HepG2 (cell line): ENCODE measurements at regions not wholly inside any gene's neighbourhood (a gene's known extent, or its start where the extent isn't known, plus 50 kb on each side); places are given as distances from the start of the nearest gene placed in this dataset.

Source experiments
- ATAC-seq: fragments of 200-7000 bp; cut with Tn5 transposase; 3 replicates; pipeline ENCODE4 v1.9.1; 2020; ENCODE audit warnings: mild to moderate bottlenecking, moderate library complexity
- BruUV-seq: library from RNA; stranded (reverse); fragments of 400-500 nt; replicated peaks from 2 replicates; lab custom pipeline; 2021; lab: Mats Ljungman, UMichigan
- CTCF ChIA-PET: fragments of 300-600 bp; formaldehyde crosslinking; extraction: SDS; loops from one replicate; lab custom pipeline; 2021; ENCODE audit warnings: low total read pairs, inconsistent platforms, low intra/inter-chr PET ratio; lab: Yijun Ruan, JAX
- POLR2A ChIA-PET: fragments of 350-600 bp; sonication (Branson Sonifier 250); formaldehyde crosslinking; loops from one replicate; lab custom pipeline; 2020; ENCODE audit warnings: antibody characterized with exemption, inconsistent platforms; lab: Yijun Ruan, JAX
- DNase-seq: peaks from one replicate; pipeline ENCODE4 v3.0.0-alpha.2; 2015; ENCODE audit warnings: low spot score
- FAIRE-seq: peaks from 3 replicates; lab custom pipeline; 2011; peaks lifted over from hg19 to GRCh38; lab: Jason Lieb, UNC
- H2AFZ ChIP-seq: one replicate; pipeline ENCODE4 v1.6.1; 2011; ENCODE audit warnings: low read length, inconsistent platforms
- H3K27ac ChIP-seq: fragments of 300-600 bp; 3 replicates; pipeline ENCODE4 v1.8.0; 2011; ENCODE audit warnings: mixed run types, mild to moderate bottlenecking, mixed read lengths, low read length, inconsistent platforms; ENCODE audit not compliant: insufficient read depth; ENCODE audit errors: extremely low read length
- H3K27me3 ChIP-seq, 2 experiments: fragments of 200-600 bp in 1 of 2; 2 replicates in 1 of 2; 3 replicates in 1 of 2; pipeline versions ENCODE4 v1.6.0 to v1.8.0; 2011; ENCODE audit warnings: low read length in 2 of 2, mild to moderate bottlenecking in 2 of 2, moderate library complexity in 2 of 2, inconsistent platforms in 1 of 2; ENCODE audit not compliant: insufficient read depth in 2 of 2, control insufficient read depth in 1 of 2
- H3K36me3 ChIP-seq, 2 experiments: fragments of 200-600 bp in 1 of 2; replicated peaks in 1 of 2; 2 replicates in 1 of 2; 3 replicates in 1 of 2; pipeline versions ENCODE4 v1.5.1 to v1.8.0; 2011; ENCODE audit warnings: low read length in 2 of 2, inconsistent platforms in 1 of 2; ENCODE audit not compliant: insufficient read depth in 2 of 2, control insufficient read depth in 1 of 2
- H3K4me1 ChIP-seq: 2 replicates; pipeline ENCODE4 v1.5.1; 2012; ENCODE audit warnings: low read length, inconsistent platforms; ENCODE audit not compliant: insufficient read depth
- H3K4me2 ChIP-seq: 2 replicates; pipeline ENCODE4 v1.6.0; 2011; ENCODE audit warnings: low read depth, low read length, inconsistent platforms
- H3K4me3 ChIP-seq, 3 experiments: fragments of 200-600 bp in 1 of 3; sonication (generic), shearing (Covaris generic) in 1 of 3; replicated peaks in 1 of 3; 2 replicates each; pipeline ENCODE4 v1.5.1; 2011 to 2016; ENCODE audit warnings: low read length in 3 of 3, inconsistent platforms in 2 of 3, low read depth in 2 of 3, mild to moderate bottlenecking in 2 of 3, control low read depth in 1 of 3, mixed read lengths in 1 of 3; ENCODE audit not compliant: insufficient read depth in 1 of 3
- H3K79me2 ChIP-seq: one replicate; pipeline ENCODE4 v1.6.1; 2011; ENCODE audit warnings: low read length, inconsistent platforms; ENCODE audit not compliant: insufficient read depth
- H3K9ac ChIP-seq: 2 replicates; pipeline ENCODE4 v1.6.0; 2011; ENCODE audit warnings: mild to moderate bottlenecking, low read depth, low read length, inconsistent platforms; ENCODE audit not compliant: insufficient read depth
- H3K9me3 ChIP-seq: 2 replicates; pipeline ENCODE4 v1.5.1; 2012; ENCODE audit warnings: mild to moderate bottlenecking, low read length
- H4K20me1 ChIP-seq: 2 replicates; pipeline ENCODE4 v1.6.0; 2011; ENCODE audit warnings: inconsistent platforms, mild to moderate bottlenecking, low read length, moderate library complexity; ENCODE audit not compliant: insufficient read depth
- CCAR2 ChIP-seq: fragments of 200-400 bp; formaldehyde crosslinking; optimal IDR thresholded peaks from 2 replicates; pipeline ENCODE3; 2018; ENCODE audit warnings: low read depth, mild to moderate bottlenecking, low read length, moderate library complexity
- ZFP36 ChIP-seq: fragments of 150-350 bp; IDR thresholded peaks from 2 replicates; pipeline ENCODE4 v1.6.1; 2018; ENCODE audit warnings: borderline replicate concordance, low read length, low read depth; ENCODE audit not compliant: partially characterized antibody
- ZNF253 ChIP-seq: sonication (generic); formaldehyde crosslinking; IDR thresholded peaks from 2 replicates; pipeline ENCODE4 v1.8.0; 2022; ENCODE audit warnings: mild to moderate bottlenecking, missing genetic modification reagents, borderline replicate concordance
- ZNF672 ChIP-seq: sonication (generic); formaldehyde crosslinking; IDR thresholded peaks from 2 replicates; pipeline ENCODE4 v1.8.1; 2022; ENCODE audit warnings: missing genetic modification reagents
- WGBS: methylation state at CpG from one replicate; pipeline ENCODE4 v1.1.6; 2017; ENCODE audit warnings: low lambda C conversion rate; 5-methylcytosine and 5-hydroxymethylcytosine counted together
- in situ Hi-C: cut with HindIII; loops from 2 replicates; pipeline ENCODE4 v1.10.0; 2017; ENCODE audit warnings: low pct_unique_long_range_greater_than_20kb; ENCODE audit not compliant: extremely low pct_ligation_motif_present
- intact Hi-C: fragments of 100-400 bp; cut with micrococcal nuclease; formaldehyde crosslinking; loops from one replicate; pipeline ENCODE4 v1.10.0; 2022; ENCODE audit not compliant: unreplicated experiment
- TF ChIP-seq, protein P1 (sequence below): sonication (generic); formaldehyde crosslinking; IDR thresholded peaks from 2 replicates; pipeline ENCODE4 v1.5.0; 2020; ENCODE audit warnings: mild to moderate bottlenecking, missing genetic modification reagents, borderline replicate concordance
- TF ChIP-seq, protein P2 (sequence below), 2 experiments: fragments of 450-650 bp in 1 of 2; sonication (generic) in 1 of 2; formaldehyde crosslinking; IDR thresholded peaks; 2 replicates each; pipeline versions ENCODE4 v1.5.0 to v1.8.0; 2020 to 2022; ENCODE audit warnings: mild to moderate bottlenecking in 1 of 2, missing genetic modification reagents in 1 of 2

DNA sequence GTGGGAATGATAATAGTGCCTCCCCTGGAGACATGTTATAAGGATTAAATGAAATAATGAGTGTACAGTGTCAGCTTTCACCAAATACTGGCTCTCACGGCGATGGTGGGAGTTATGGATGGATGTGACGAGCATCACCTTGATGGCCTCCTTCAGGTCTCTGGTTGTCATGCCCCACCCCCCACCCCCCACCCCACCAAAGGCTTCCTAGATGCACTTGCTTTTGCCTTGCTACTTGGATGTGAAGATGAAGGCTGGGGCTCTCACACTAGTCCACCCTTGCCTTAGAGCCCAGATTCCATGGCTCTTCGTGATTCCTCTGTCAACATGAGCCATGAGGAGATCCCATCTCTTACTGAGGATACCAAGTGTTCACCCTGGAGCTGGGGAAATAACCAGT is 412.3 kb downstream of the NPHP4 start:
- Histone ChIP-seq H3K4me2 (no peak overlapping the region), H3K27me3 (no peaks in the 10 kb centered on the region; a peak in 2 of 5 replicates), H3K4me3 (no peak overlapping the region), H3K9ac (no peak overlapping the region), H4K20me1 (no peaks in the 10 kb centered on the region), H3K27ac (no peak overlapping the region), H2AFZ (no peak overlapping the region), H3K79me2 (no peaks in the 10 kb centered on the region), H3K4me1 (no peaks in the 10 kb centered on the region), H3K36me3 (no peaks in the 10 kb centered on the region), H3K9me3 (no peaks in the 10 kb centered on the region)
- ATAC-seq (no peak), DNase-seq (no peak), FAIRE-seq (no peak)
- BruUV-seq, result no TSS peak
- TF ChIP-seq, protein P1, sequence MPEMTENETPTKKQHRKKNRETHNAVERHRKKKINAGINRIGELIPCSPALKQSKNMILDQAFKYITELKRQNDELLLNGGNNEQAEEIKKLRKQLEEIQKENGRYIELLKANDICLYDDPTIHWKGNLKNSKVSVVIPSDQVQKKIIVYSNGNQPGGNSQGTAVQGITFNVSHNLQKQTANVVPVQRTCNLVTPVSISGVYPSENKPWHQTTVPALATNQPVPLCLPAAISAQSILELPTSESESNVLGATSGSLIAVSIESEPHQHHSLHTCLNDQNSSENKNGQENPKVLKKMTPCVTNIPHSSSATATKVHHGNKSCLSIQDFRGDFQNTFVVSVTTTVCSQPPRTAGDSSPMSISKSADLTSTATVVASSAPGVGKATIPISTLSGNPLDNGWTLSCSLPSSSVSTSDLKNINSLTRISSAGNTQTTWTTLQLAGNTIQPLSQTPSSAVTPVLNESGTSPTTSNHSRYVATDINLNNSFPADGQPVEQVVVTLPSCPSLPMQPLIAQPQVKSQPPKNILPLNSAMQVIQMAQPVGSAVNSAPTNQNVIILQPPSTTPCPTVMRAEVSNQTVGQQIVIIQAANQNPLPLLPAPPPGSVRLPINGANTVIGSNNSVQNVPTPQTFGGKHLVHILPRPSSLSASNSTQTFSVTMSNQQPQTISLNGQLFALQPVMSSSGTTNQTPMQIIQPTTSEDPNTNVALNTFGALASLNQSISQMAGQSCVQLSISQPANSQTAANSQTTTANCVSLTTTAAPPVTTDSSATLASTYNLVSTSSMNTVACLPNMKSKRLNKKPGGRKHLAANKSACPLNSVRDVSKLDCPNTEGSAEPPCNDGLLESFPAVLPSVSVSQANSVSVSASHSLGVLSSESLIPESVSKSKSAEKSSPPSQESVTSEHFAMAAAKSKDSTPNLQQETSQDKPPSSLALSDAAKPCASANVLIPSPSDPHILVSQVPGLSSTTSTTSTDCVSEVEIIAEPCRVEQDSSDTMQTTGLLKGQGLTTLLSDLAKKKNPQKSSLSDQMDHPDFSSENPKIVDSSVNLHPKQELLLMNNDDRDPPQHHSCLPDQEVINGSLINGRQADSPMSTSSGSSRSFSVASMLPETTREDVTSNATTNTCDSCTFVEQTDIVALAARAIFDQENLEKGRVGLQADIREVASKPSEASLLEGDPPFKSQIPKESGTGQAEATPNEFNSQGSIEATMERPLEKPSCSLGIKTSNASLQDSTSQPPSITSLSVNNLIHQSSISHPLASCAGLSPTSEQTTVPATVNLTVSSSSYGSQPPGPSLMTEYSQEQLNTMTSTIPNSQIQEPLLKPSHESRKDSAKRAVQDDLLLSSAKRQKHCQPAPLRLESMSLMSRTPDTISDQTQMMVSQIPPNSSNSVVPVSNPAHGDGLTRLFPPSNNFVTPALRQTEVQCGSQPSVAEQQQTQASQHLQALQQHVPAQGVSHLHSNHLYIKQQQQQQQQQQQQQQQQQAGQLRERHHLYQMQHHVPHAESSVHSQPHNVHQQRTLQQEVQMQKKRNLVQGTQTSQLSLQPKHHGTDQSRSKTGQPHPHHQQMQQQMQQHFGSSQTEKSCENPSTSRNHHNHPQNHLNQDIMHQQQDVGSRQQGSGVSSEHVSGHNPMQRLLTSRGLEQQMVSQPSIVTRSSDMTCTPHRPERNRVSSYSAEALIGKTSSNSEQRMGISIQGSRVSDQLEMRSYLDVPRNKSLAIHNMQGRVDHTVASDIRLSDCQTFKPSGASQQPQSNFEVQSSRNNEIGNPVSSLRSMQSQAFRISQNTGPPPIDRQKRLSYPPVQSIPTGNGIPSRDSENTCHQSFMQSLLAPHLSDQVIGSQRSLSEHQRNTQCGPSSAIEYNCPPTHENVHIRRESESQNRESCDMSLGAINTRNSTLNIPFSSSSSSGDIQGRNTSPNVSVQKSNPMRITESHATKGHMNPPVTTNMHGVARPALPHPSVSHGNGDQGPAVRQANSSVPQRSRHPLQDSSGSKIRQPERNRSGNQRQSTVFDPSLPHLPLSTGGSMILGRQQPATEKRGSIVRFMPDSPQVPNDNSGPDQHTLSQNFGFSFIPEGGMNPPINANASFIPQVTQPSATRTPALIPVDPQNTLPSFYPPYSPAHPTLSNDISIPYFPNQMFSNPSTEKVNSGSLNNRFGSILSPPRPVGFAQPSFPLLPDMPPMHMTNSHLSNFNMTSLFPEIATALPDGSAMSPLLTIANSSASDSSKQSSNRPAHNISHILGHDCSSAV (CRISPR knock-in tag), result no peak
- TF ChIP-seq CCAR2, result no peak
- TF ChIP-seq, protein P2, sequence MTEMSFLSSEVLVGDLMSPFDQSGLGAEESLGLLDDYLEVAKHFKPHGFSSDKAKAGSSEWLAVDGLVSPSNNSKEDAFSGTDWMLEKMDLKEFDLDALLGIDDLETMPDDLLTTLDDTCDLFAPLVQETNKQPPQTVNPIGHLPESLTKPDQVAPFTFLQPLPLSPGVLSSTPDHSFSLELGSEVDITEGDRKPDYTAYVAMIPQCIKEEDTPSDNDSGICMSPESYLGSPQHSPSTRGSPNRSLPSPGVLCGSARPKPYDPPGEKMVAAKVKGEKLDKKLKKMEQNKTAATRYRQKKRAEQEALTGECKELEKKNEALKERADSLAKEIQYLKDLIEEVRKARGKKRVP (CRISPR knock-in tag; IDR thresholded peaks at IDR 0.05), result no peak
- no peak for TF ChIP-seq ZNF672
- TF ChIP-seq ZFP36, result no peak
- no peak for TF ChIP-seq ZNF253 (CRISPR knock-in tag)
- intact Hi-C loops (loop anchor here (10.0 kb wide), 1 partner anchor 625 kb away; the partner anchor contains the start of gene RNF207), in situ Hi-C loops (no loop called here)
- ChIA-PET CTCF (no interaction called here), POLR2A (no interaction called here)
- 4% methylated on average over 4 of the region's 4 CpGs for WGBS
